Activated CD8-positive, alpha-beta T cell treated with anti-CD3 and anti-CD28 coated beads for 36 hours (primary cell): ENCODE measurements at regions not wholly inside any gene's neighbourhood (a gene's known extent, or its start where the extent isn't known, plus 50 kb on each side); places are given as distances from the start of the nearest gene placed in this dataset.

Experiments
- ATAC-seq: fragments of 200-7000 bp; cut with Tn5 transposase; one replicate; pipeline ENCODE4 v1.10.0; 2021; ENCODE audit warnings: mild to moderate bottlenecking, moderate library complexity
- CTCF ChIA-PET: fragments of 350-600 bp; sonication (Branson Sonifier 250); formaldehyde crosslinking; loops from one replicate; lab custom pipeline; 2021; ENCODE audit warnings: antibody characterized with exemption; lab: Charles Lee
- POLR2A ChIA-PET: fragments of 350-600 bp; sonication (Branson Sonifier 250); formaldehyde crosslinking; loops from one replicate; lab custom pipeline; 2021; ENCODE audit warnings: antibody characterized with exemption; lab: Charles Lee
- DNase-seq: peaks from one replicate; pipeline ENCODE4 v3.0.0-alpha.2; 2020
- H3K27ac Mint-ChIP-seq: one replicate; pipeline ENCODE4 v1.8.0; 2021; ENCODE audit warnings: mild to moderate bottlenecking, mixed read lengths
- H3K27me3 Mint-ChIP-seq: one replicate; pipeline ENCODE4 v1.8.0; 2021; ENCODE audit warnings: mixed read lengths
- H3K36me3 Mint-ChIP-seq: one replicate; pipeline ENCODE4 v1.8.0; 2021; ENCODE audit warnings: low read depth, mixed read lengths
- H3K4me1 Mint-ChIP-seq: one replicate; pipeline ENCODE4 v1.8.0; 2021; ENCODE audit warnings: low read depth, mixed read lengths
- H3K4me3 Mint-ChIP-seq: one replicate; pipeline ENCODE4 v1.8.0; 2021; ENCODE audit warnings: mild to moderate bottlenecking, moderate library complexity, mixed read lengths
- H3K9me3 Mint-ChIP-seq: one replicate; pipeline ENCODE4 v1.8.0; 2021; ENCODE audit warnings: mixed read lengths
- intact Hi-C: fragments of 100-400 bp; cut with micrococcal nuclease; formaldehyde crosslinking; loops from one replicate; pipeline ENCODE4 v1.10.0; 2022
- TF ChIP-seq, protein P1 (sequence below): fragments of 200-600 bp; IDR thresholded peaks from one replicate; pipeline ENCODE4 v1.8.0; 2022; ENCODE audit warnings: antibody characterized with exemption, mild to moderate bottlenecking

DNA sequence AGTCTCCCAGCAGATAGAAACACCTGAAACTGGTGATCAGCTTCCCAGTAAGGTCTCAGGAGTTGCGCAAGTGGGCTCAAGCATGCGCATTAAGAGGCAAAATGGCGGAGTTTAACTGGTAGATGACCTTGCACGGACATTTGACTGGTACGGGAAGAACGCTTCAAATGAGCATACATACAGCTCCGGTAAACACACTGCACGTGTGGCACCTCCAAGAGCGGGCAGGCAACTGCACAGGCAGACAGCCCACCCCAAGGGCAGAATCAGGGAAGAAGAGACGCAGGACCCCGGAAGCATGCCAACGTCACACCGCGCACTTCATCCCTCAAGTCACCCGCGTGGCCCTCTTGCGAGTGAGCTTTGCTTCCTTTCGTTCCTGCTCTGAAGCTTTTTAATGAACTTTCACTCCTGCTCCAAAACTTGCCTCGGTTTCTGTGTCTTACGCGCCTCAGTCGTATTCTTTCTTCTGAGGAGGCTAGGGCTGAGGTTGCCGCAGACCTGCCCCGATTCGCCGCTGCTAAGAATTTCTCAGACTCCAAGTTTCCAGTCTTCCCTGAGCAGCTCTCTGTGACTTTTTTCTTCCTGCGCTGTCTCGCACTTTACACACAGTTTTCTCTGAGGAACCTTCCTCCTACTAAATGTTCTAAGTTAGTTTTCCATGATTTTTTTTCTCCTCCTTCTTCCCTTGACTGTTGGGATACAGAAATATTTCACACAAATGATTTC, 180.7 kb upstream of the ZFP42 start:
- peaks cover 18% of the 10 kb centered on the region for H3K9me3 Mint-ChIP-seq
- no peak for DNase-seq
- H3K4me3 Mint-ChIP-seq: peak overlapping the region; percentile 29
- TF ChIP-seq, protein P1, sequence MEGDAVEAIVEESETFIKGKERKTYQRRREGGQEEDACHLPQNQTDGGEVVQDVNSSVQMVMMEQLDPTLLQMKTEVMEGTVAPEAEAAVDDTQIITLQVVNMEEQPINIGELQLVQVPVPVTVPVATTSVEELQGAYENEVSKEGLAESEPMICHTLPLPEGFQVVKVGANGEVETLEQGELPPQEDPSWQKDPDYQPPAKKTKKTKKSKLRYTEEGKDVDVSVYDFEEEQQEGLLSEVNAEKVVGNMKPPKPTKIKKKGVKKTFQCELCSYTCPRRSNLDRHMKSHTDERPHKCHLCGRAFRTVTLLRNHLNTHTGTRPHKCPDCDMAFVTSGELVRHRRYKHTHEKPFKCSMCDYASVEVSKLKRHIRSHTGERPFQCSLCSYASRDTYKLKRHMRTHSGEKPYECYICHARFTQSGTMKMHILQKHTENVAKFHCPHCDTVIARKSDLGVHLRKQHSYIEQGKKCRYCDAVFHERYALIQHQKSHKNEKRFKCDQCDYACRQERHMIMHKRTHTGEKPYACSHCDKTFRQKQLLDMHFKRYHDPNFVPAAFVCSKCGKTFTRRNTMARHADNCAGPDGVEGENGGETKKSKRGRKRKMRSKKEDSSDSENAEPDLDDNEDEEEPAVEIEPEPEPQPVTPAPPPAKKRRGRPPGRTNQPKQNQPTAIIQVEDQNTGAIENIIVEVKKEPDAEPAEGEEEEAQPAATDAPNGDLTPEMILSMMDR: no peak
- ChIA-PET CTCF (interaction anchor here (0.8 kb wide), 1 partner anchor 24 kb away, joined by 3 read pairs; no protein-coding TSS in a partner anchor), POLR2A (no interaction called here)
- H3K36me3 Mint-ChIP-seq: no peaks in the 10 kb centered on the region
- no peak for ATAC-seq
- intact Hi-C loops: no loop called here
- H3K4me1 Mint-ChIP-seq: no peaks in the 10 kb centered on the region
- H3K27ac Mint-ChIP-seq: no peak overlapping the region
- H3K27me3 Mint-ChIP-seq: no peaks in the 10 kb centered on the region

DNA sequence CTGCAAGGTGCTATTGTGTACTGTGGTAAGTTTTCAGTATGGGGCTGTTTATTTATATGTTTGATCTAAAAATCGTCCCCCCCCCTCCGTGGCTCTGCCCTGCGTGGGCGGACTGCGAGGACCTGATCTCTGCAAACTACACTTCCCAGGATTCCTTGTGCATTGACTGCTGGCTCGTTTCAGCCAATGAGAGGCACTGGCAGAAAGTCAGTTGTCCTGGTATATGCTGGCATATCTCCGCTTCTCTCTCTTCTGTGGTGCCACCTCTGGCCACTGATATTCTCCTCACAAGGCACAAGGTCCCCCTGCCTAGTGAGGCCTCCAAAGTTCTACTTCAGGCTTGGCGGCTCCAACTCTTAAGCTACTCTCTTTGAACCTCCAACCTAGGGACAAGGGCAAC, 168.8 kb upstream of the ZFP42 start:
- peaks cover 21% of the 10 kb centered on the region for H3K9me3 Mint-ChIP-seq
- CTCF ChIA-PET: no interaction called here
- no peaks in the 10 kb centered on the region for H3K36me3 Mint-ChIP-seq
- no peak for DNase-seq
- POLR2A ChIA-PET: no interaction called here
- no peaks in the 10 kb centered on the region for H3K27me3 Mint-ChIP-seq
- intact Hi-C loops: no loop called here
- TF ChIP-seq, protein P1: no peak
- ATAC-seq: no peak
- H3K4me1 Mint-ChIP-seq: no peaks in the 10 kb centered on the region
- no peak overlapping the region for H3K27ac Mint-ChIP-seq
- no peak overlapping the region for H3K4me3 Mint-ChIP-seq

DNA sequence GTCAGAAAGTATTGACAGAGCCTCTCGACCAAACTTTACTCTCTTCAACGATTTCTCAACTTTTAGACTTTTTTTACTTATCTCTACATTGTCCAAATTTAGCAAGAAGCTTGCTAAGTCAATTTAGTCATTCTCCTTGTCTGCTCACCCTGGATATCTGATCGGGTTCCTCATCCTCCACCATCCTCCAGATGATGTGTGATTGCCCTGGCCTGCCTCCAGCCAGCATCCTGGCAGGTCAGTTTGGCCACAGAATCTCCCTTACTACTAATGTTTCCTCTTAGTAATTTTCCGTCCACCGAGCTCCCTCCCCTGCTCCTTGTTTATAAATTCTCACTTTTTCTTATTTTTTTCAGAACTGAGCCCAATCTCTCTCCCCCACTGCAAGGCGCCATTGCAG, 167.9 kb upstream of the ZFP42 start:
- H3K36me3 Mint-ChIP-seq: no peaks in the 10 kb centered on the region
- intact Hi-C loops: no loop called here
- CTCF ChIA-PET: no interaction called here
- TF ChIP-seq, protein P1: no peak
- POLR2A ChIA-PET: no interaction called here
- H3K4me3 Mint-ChIP-seq: no peak overlapping the region
- H3K27me3 Mint-ChIP-seq: no peaks in the 10 kb centered on the region
- H3K27ac Mint-ChIP-seq: no peak overlapping the region
- DNase-seq: no peak
- ATAC-seq: no peak
- peaks cover 21% of the 10 kb centered on the region for H3K9me3 Mint-ChIP-seq
- H3K4me1 Mint-ChIP-seq: no peaks in the 10 kb centered on the region

DNA sequence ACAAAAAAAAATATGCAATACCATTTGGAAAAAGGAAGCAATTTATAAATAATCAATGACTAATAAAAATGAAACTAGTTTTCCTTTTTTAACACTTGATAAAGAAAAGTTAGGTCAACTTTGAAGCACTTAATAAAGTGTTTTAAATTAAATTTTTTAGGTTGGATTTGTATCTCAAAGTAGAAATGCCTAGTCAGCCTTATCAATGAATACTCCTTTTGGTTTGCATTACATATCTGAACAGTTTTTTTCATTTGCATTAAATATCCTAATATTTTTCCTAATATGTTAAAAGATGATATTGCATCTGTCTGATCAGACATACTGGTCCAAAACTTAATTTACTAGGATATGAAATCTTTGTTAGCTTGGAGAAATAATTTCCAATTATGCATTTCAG, 155.8 kb upstream of the ZFP42 start:
- ATAC-seq: no peak
- Mint-ChIP-seq H3K4me3 (no peak overlapping the region), H3K4me1 (no peaks in the 10 kb centered on the region), H3K27ac (no peak overlapping the region), H3K9me3 (peaks cover 19% of the 10 kb centered on the region), H3K36me3 (no peaks in the 10 kb centered on the region), H3K27me3 (no peaks in the 10 kb centered on the region)
- intact Hi-C loops: no loop called here
- TF ChIP-seq, protein P1: no peak
- CTCF ChIA-PET: no interaction called here
- POLR2A ChIA-PET: no interaction called here
- no peak for DNase-seq

DNA sequence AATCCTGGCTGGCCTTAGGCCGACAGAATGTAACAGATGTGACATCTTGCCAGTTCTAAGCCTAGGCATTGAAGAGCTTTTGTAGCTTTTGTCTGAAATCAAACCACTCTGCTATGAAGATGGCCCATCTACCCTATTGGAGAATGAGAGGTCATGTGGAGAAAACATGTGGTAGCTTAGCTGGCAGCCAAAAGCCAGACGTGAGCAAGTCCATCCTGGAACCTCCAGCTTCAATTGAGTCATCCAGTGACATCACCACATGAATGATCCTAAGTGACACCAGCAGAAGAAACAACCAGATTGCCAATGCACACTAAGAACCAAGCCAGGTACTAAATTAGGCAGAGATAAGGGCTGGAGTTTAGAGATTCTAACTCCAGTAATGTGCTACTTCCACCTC, 154.8 kb upstream of the ZFP42 start:
- H3K27ac Mint-ChIP-seq: no peak overlapping the region
- no peaks in the 10 kb centered on the region for H3K4me1 Mint-ChIP-seq
- intact Hi-C loops: no loop called here
- POLR2A ChIA-PET: no interaction called here
- H3K4me3 Mint-ChIP-seq: no peak overlapping the region
- H3K9me3 Mint-ChIP-seq: peaks cover 16% of the 10 kb centered on the region
- no peaks in the 10 kb centered on the region for H3K27me3 Mint-ChIP-seq
- ATAC-seq (no peak), DNase-seq (no peak)
- CTCF ChIA-PET: no interaction called here
- TF ChIP-seq, protein P1: no peak
- no peaks in the 10 kb centered on the region for H3K36me3 Mint-ChIP-seq
